ENCODE measurements at regions not wholly inside any gene's neighbourhood (a gene's known extent, or its start where the extent isn't known, plus 50 kb on each side); places are given as distances from the start of the nearest gene placed in this dataset.
A peak's percentile ranks its signal among the peaks of the same experiment; 100 is the strongest.

GRCh38 chr5:5666369-5666768, 243.9 kb downstream of the ICE1 start:
- WGBS, 10 experiments: 0 to 82% (median 50%) methylated on average over 2 to 6 of the region's 7 CpGs; no CpG with 5 or more reads in 1 of the 10 experiments
- H3K27ac ChIP-seq: no peak overlapping the region
- in situ Hi-C loops (cut with MboI; ENCODE audit: low pct_unique_long_range_greater_than_20kb in 2 of 9, low sequenced_read_pairs in 9 of 9, unreplicated experiment in 9 of 9): no loop called here
- peaks cover 9 to 16% of the 10 kb centered on the region in 2 donors for H3K4me1 ChIP-seq (replicated peaks in 1 of 2)
- H3K4me3 ChIP-seq: no peak overlapping the region
- ATAC-seq (replicated peaks in 6 of 8): peak in 4 of 8 experiments; percentile 4 to 24 (median 12)

- in situ Hi-C loops (cut with MboI; ENCODE audit: low pct_unique_long_range_greater_than_20kb in 2 of 9, low sequenced_read_pairs in 9 of 9, unreplicated experiment in 9 of 9): no loop called here
- H3K4me1 ChIP-seq (replicated peaks in 1 of 2): peaks cover 9 to 16% of the 10 kb centered on the region in 2 donors
- no peak overlapping the region for H3K4me3 ChIP-seq
- peak in 4 of 8 experiments; percentile 9 to 34 (median 14) for ATAC-seq (replicated peaks in 6 of 8)
- no peak overlapping the region for H3K27ac ChIP-seq
- 31 to 86% (median 60%) methylated on average over 1 to 2 of the region's 2 CpGs; no CpG with 5 or more reads in 1 of the 10 experiments for WGBS, 10 experiments
Observed at GRCh38 chr5:5666076-5666365, 243.5 kb downstream of the ICE1 start.

DNA sequence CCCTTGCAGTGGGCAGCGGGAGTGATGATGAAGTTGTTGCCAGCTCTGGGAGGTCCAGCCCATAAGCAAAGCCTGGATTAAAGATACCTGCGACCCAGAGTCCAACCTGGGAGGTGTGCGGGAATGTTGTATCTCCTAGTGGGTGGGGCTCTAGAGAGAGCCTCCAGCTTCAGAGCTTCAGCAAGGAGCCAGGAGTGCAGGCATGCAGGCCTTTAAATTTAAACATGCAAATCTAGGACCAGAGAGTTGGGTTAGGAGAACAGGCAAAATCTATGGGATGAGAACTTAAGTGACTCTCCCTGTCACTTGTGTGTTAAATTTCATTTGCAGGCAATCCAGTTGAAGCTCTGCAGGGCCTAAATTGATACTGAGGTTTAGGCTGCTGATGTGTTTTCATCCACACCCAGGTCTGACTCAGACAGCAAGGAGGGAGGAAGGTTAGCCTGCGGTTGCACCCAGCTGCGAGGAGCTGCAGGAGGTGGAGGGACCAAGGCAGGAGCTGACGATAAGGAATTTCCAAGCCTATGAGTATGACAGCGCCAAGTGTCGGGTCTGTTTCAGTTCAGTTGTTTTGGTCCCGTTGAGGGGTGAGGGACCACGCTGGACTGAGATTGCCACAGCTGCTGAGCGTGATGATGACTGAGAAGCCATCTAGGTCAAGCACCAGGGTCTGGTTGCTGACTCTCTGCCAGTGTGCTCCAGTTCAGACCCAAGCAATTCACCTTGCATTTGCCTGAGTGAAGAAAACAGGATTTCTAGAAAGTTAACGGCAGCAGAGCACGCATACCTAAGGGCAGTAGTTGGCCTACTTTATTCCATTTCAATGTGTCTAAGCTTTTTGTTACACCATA, 243.0 kb downstream of the ICE1 start:
- Histone ChIP-seq H3K27ac (peak overlapping the region in 1 of 2 donors; percentile 24), H3K4me1 (replicated peaks in 1 of 2) (peaks cover 9 to 16% of the 10 kb centered on the region in 2 donors), H3K4me3 (no peak overlapping the region)
- peak in 7 of 8 experiments; percentile 34 to 90 (median 67) for ATAC-seq (replicated peaks in 6 of 8)
- WGBS, 10 experiments: 35 to 91% (median 82%) methylated on average over 2 to 6 of the region's 13 CpGs; no CpG with 5 or more reads in 3 of the 10 experiments
- in situ Hi-C loops (cut with MboI; ENCODE audit: low pct_unique_long_range_greater_than_20kb in 2 of 9, low sequenced_read_pairs in 9 of 9, unreplicated experiment in 9 of 9): no loop called here

DNA sequence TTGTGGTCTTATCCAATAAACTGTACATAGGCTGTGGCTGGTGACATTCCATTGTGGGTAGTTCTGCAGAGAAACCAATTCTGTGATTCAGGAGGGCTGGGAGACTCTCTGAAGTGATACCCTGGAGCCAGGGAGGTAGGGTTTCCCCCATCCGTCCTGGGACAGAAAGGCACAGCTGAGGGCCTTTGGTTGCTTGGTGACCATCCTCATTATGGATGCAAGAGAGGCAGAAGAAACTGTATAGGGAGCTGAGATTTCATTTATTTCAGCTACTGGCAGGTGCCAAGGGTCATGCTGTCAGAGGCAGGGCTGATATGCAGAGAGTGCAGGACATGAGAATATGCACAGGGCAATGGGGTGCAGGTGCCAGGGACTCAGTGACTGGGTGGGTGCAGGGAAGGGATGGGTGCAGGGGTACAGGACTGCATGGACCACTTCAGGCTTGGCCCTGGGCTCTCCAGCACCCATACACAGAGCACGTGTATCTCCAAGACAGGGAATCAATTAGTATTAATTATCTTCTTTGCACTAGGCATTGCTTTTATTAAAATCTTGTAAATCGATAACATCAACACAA, 236.5 kb downstream of the ICE1 start:
- in situ Hi-C loops (cut with MboI; ENCODE audit: low pct_unique_long_range_greater_than_20kb in 2 of 9, low sequenced_read_pairs in 9 of 9, unreplicated experiment in 9 of 9): no loop called here
- Histone ChIP-seq H3K4me1 (replicated peaks in 1 of 2) (peaks cover 8 to 23% of the 10 kb centered on the region in 2 donors), H3K27ac (no peak overlapping the region), H3K4me3 (no peak overlapping the region)
- 0 to 80% (median 49%) methylated on average over 1 to 3 of the region's 3 CpGs; no CpG with 5 or more reads in 2 of the 10 experiments for WGBS, 10 experiments
- ATAC-seq (replicated peaks in 6 of 8): peak in 5 of 8 experiments; percentile 85 to 95 (median 93)

GRCh38 chr5:5658226-5658625, 235.7 kb downstream of the ICE1 start:
- no peak overlapping the region for H3K4me3 ChIP-seq
- 0 to 100% (median 72%) methylated on average over 1 to 4 of the region's 4 CpGs for WGBS, 10 experiments

GRCh38 chr5:5652181-5652580, 229.7 kb downstream of the ICE1 start:
- ATAC-seq (replicated peaks in 6 of 8): no peak
- peaks cover 0 to 5% of the 10 kb centered on the region in 2 donors for H3K4me1 ChIP-seq (replicated peaks in 1 of 2)
- WGBS, 10 experiments: 34 to 100% (median 89%) methylated on average over 1 to 9 of the region's 13 CpGs; no CpG with 5 or more reads in 1 of the 10 experiments
- in situ Hi-C loops (cut with MboI; ENCODE audit: low pct_unique_long_range_greater_than_20kb in 2 of 9, low sequenced_read_pairs in 9 of 9, unreplicated experiment in 9 of 9): no loop called here
- H3K27ac ChIP-seq: no peak overlapping the region
- no peak overlapping the region for H3K4me3 ChIP-seq

More at GRCh38 chr5:5658226-5658625, 235.7 kb downstream of the ICE1 start:
- peak in 3 of 8 experiments; percentile 53 to 98 (median 92) for ATAC-seq (replicated peaks in 6 of 8)
- H3K27ac ChIP-seq: no peak overlapping the region
- peaks cover 8 to 23% of the 10 kb centered on the region in 2 donors for H3K4me1 ChIP-seq (replicated peaks in 1 of 2)
- in situ Hi-C loops (cut with MboI; ENCODE audit: low pct_unique_long_range_greater_than_20kb in 2 of 9, low sequenced_read_pairs in 9 of 9, unreplicated experiment in 9 of 9): no loop called here

- Histone ChIP-seq H3K4me1 (replicated peaks in 1 of 2) (peaks cover 1 to 5% of the 10 kb centered on the region in 2 donors), H3K27ac (no peak overlapping the region), H3K4me3 (no peak overlapping the region)
- in situ Hi-C loops (cut with MboI; ENCODE audit: low pct_unique_long_range_greater_than_20kb in 2 of 9, low sequenced_read_pairs in 9 of 9, unreplicated experiment in 9 of 9): no loop called here
- ATAC-seq (replicated peaks in 6 of 8): no peak
- WGBS, 10 experiments: 13 to 100% (median 94%) methylated on average over 1 to 2 of the region's 2 CpGs; no CpG with 5 or more reads in 2 of the 10 experiments
Observed at GRCh38 chr5:5650949-5651348, 228.5 kb downstream of the ICE1 start.

DNA sequence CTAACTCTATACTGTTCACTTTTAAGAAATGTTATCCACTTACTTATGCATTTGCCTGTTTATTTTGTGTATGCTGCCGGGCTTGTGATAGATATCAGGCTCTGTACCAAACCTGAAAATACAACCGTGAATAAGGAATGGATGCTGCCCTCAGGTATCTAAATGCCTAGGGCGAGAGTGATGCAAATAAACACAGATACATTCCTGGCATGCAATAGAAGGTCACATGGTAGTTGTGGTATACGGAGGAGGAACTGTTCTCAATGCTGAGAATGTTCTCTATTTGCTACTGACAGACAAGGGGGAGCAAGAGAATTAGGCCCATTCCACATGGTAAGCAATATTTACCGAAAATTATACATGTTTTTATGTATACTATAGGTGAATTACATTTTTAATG, 227.8 kb downstream of the ICE1 start:
- H3K4me3 ChIP-seq: no peak overlapping the region
- peak in 1 of 8 experiments; percentile 17 for ATAC-seq (replicated peaks in 6 of 8)
- WGBS, 10 experiments: 4 to 90% (median 70%) methylated on average over 1 to 5 of the region's 5 CpGs; no CpG with 5 or more reads in 1 of the 10 experiments
- in situ Hi-C loops (cut with MboI; ENCODE audit: low pct_unique_long_range_greater_than_20kb in 2 of 9, low sequenced_read_pairs in 9 of 9, unreplicated experiment in 9 of 9): no loop called here
- no peak overlapping the region for H3K27ac ChIP-seq
- peaks cover 3 to 5% of the 10 kb centered on the region in 2 donors for H3K4me1 ChIP-seq (replicated peaks in 1 of 2)

- 0 to 100% (median 60%) methylated on average over 1 to 5 of the region's 5 CpGs; no CpG with 5 or more reads in 3 of the 10 experiments for WGBS, 10 experiments
- ATAC-seq (replicated peaks in 6 of 8): no peak
Observed at GRCh38 chr5:5649641-5650040, 227.2 kb downstream of the ICE1 start.

DNA sequence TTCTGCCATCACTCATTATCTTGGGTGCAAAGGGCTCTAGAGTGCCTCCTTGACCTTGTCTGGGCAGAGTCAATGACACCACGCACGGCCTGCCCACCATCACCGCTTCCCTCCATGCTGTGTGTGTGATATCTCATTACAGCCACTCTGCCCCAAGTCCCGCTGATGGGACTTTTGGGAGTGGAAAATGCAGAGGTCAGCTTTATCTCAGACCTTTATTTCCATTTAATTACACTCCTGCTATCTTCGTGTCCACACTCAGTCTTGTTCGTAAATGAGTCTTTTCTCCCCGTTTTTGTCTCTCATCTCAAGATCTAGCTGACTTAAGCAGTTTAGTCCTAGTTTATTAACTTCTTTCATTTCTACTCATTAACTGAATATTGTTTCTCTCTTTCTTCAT, 226.2 kb downstream of the ICE1 start:
- ATAC-seq (replicated peaks in 6 of 8): no peak
- in situ Hi-C loops (cut with MboI; ENCODE audit: low pct_unique_long_range_greater_than_20kb in 2 of 9, low sequenced_read_pairs in 9 of 9, unreplicated experiment in 9 of 9): no loop called here
- no peak overlapping the region for H3K27ac ChIP-seq
- H3K4me3 ChIP-seq: no peak overlapping the region
- 4 to 100% (median 84%) methylated on average over 3 to 5 of the region's 7 CpGs for WGBS, 10 experiments
- H3K4me1 ChIP-seq (replicated peaks in 1 of 2): peaks cover 3 to 5% of the 10 kb centered on the region in 2 donors

More at GRCh38 chr5:5649641-5650040, 227.2 kb downstream of the ICE1 start:
- Histone ChIP-seq H3K4me3 (no peak overlapping the region), H3K27ac (no peak overlapping the region), H3K4me1 (replicated peaks in 1 of 2) (peaks cover 3 to 5% of the 10 kb centered on the region in 2 donors)
- in situ Hi-C loops (cut with MboI; ENCODE audit: low pct_unique_long_range_greater_than_20kb in 2 of 9, low sequenced_read_pairs in 9 of 9, unreplicated experiment in 9 of 9): no loop called here

GRCh38 chr5:5645891-5646290, 223.4 kb downstream of the ICE1 start:
- H3K4me3 ChIP-seq: no peak overlapping the region
- in situ Hi-C loops (cut with MboI; ENCODE audit: low pct_unique_long_range_greater_than_20kb in 2 of 9, low sequenced_read_pairs in 9 of 9, unreplicated experiment in 9 of 9): no loop called here
- H3K4me1 ChIP-seq (replicated peaks in 1 of 2): peaks cover 6 to 7% of the 10 kb centered on the region in 2 donors
- no peak for ATAC-seq (replicated peaks in 6 of 8)
- 8 to 100% (median 60%) methylated on average over 3 of the region's 5 CpGs; no CpG with 5 or more reads in 2 of the 10 experiments for WGBS, 10 experiments
- no peak overlapping the region for H3K27ac ChIP-seq

DNA sequence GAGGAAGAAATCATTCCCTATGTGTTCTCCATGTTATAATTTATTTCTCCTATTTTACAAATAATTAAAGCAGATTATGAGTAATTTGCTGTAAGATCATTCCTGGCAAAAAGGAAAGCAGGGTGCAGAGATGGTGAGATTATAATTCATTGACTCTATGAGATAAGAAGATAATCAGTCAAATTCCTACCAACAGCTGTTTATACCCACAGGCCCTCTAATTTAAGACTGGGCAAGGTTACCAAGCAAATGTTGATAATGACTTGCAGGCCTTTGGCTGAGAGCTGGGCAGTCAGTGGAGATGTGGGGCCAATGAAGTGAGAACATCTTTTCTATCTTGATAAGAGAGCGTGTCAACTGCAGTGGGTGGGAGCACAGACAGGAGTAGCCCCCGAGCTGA, 222.7 kb downstream of the ICE1 start:
- Histone ChIP-seq H3K27ac (no peak overlapping the region), H3K4me3 (no peak overlapping the region), H3K4me1 (replicated peaks in 1 of 2) (peaks cover 6 to 7% of the 10 kb centered on the region in 2 donors)
- WGBS, 10 experiments: 0 to 100% (median 33%) methylated on average over 1 to 2 of the region's 2 CpGs; no CpG with 5 or more reads in 3 of the 10 experiments
- in situ Hi-C loops (cut with MboI; ENCODE audit: low pct_unique_long_range_greater_than_20kb in 2 of 9, low sequenced_read_pairs in 9 of 9, unreplicated experiment in 9 of 9): no loop called here
- no peak for ATAC-seq (replicated peaks in 6 of 8)

DNA sequence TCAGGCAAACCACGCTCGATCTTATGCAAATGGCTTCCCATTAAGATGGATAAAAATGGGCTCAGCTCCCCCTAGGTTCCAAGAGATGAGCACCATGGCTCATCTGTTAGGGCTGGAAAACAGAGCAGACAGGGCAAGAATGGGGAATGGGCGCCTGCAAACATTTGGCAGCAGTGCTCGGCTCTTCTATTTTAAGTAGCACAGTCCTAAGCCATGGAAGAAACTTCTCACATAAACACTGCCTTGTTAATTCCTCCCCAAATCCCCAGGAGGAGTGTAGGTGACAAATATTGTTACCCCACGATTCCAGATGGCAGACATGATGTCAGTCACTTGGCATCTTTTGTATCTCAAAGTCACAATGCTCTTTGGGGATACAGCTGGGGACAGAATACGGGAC, 221.8 kb downstream of the ICE1 start:
- Histone ChIP-seq H3K27ac (no peak overlapping the region), H3K4me3 (no peak overlapping the region), H3K4me1 (replicated peaks in 1 of 2) (peaks cover 6 to 7% of the 10 kb centered on the region in 2 donors)
- no peak for ATAC-seq (replicated peaks in 6 of 8)
- in situ Hi-C loops (cut with MboI; ENCODE audit: low pct_unique_long_range_greater_than_20kb in 2 of 9, low sequenced_read_pairs in 9 of 9, unreplicated experiment in 9 of 9): no loop called here
- WGBS, 10 experiments: 0 to 80% (median 53%) methylated on average over 1 to 4 of the region's 6 CpGs; no CpG with 5 or more reads in 2 of the 10 experiments

Data from motor neuron (in vitro differentiated cells).